ENCODE measurements at regions not wholly inside any gene's neighbourhood (a gene's known extent, or its start where the extent isn't known, plus 50 kb on each side); places are given as distances from the start of the nearest gene placed in this dataset.
"Not testable (repeated sequence)": the region's sequence is repeated elsewhere in the genome, so short reads cannot be mapped to it uniquely, and the experiment has no call there.

GRCh38 chr1:81250825-81251224, 549.9 kb upstream of the ADGRL2 start:
- not testable (repeated sequence) for TF ChIP-seq CTCF (conservative IDR thresholded peaks at IDR 0.05; ENCODE audit: low read length); EZH2phosphoT487 (IDR thresholded peaks at IDR 0.05; ENCODE audit: borderline replicate concordance, low read depth, low read length)
